NCI-H2227 treated with DMSO at 0.1 percent for 48 hours (cell line): ENCODE measurements at regions not wholly inside any gene's neighbourhood (a gene's known extent, or its start where the extent isn't known, plus 50 kb on each side); places are given as distances from the start of the nearest gene placed in this dataset.
"Not testable (repeated sequence)": the region's sequence is repeated elsewhere in the genome, so short reads cannot be mapped to it uniquely, and the experiment has no call there.

Experiments used
- DNase-seq: peaks from one replicate; lab custom pipeline; 2025; lab: John Stamatoyannopoulos, UW

GRCh38 chr17:77290759-77291558, 150.2 kb downstream of the SEC14L1 start:
- DNase-seq = not testable (repeated sequence)

GRCh38 chr17:77291591-77292386, 151.0 kb downstream of the SEC14L1 start:
- DNase-seq = no peak

GRCh38 chr17:77294761-77295160, 154.0 kb downstream of the SEC14L1 start:
- no peak for DNase-seq

- no peak for DNase-seq
Measured at GRCh38 chr17:77295241-77295853, 154.6 kb downstream of the SEC14L1 start.

GRCh38 chr17:77296769-77297409, 156.1 kb downstream of the SEC14L1 start:
- DNase-seq = no peak

- DNase-seq = no peak
Measured at GRCh38 chr17:77297693-77298666, 157.2 kb downstream of the SEC14L1 start.

GRCh38 chr17:77298811-77299210, 158.0 kb downstream of the SEC14L1 start:
- DNase-seq = no peak

- no peak for DNase-seq
Measured at GRCh38 chr17:77299256-77300015, 158.7 kb downstream of the SEC14L1 start.

GRCh38 chr17:77300016-77300686, 159.4 kb downstream of the SEC14L1 start:
- no peak for DNase-seq

- no peak for DNase-seq
Measured at GRCh38 chr17:77301694-77302266, 161.0 kb downstream of the SEC14L1 start.

GRCh38 chr17:77302682-77303081, 161.9 kb downstream of the SEC14L1 start:
- DNase-seq = no peak

- DNase-seq = no peak
Measured at GRCh38 chr17:77303620-77304019, 162.9 kb downstream of the SEC14L1 start.

GRCh38 chr17:77304051-77304745, 163.4 kb downstream of the SEC14L1 start:
- no peak for DNase-seq

GRCh38 chr17:77304746-77305473, 164.1 kb downstream of the SEC14L1 start:
- DNase-seq = no peak

- no peak for DNase-seq
Measured at GRCh38 chr17:77306048-77306789, 165.4 kb downstream of the SEC14L1 start.

GRCh38 chr17:77306790-77307478, 166.2 kb downstream of the SEC14L1 start:
- no peak for DNase-seq
